Stimulated activated CD4-positive, alpha-beta T cell treated with anti-CD3 and anti-CD28 coated beads, Interleukin-1b, Interleukin-23, amount 100 ng/mL, for 48 hours (primary cell): ENCODE measurements at regions not wholly inside any gene's neighbourhood (a gene's known extent, or its start where the extent isn't known, plus 50 kb on each side); places are given as distances from the start of the nearest gene placed in this dataset.

Experiments
- DNase-seq: peaks from one replicate; pipeline ENCODE4 v3.0.0-alpha.2; 2020

DNA sequence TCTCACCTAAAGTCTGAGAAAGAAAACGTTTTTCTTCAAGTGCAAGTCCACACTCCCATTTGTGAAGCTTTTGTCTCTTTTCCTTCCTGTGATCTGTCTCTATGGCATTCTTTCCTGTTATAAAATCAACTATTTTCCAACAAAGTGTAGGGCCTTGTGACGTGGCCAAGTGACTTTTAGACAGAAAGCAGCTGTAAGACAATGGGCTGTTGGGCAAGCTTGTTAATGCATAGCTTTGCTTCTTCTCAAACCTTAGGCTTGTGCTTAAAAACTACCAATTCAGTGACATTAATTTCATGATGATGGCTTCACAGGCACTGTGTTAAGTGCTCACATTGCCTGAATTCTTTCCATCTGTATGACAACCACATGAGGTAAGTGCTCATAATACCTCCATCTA lies 83.5 kb downstream of the VCY1B start:
- no peak for DNase-seq

DNA sequence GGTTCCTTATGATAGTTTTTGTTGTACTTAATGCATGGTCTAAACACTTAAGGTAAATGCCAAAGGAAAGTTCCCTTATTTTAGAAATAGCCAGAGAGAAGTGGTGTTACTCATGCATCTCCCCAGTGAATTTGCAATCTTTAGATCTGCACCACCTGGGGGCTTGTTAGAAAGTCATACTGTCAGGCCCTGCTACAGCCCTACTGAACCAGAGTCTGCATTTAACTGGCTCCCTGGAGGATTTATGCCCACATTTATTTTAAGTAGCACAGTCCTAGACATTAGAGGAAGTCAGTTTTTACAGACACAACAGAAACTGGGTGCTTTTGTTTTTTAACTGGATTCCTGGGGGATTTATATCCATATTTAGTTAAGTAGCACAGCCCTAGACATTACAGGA lies 89.6 kb downstream of the VCY1B start:
- DNase-seq = no peak

DNA sequence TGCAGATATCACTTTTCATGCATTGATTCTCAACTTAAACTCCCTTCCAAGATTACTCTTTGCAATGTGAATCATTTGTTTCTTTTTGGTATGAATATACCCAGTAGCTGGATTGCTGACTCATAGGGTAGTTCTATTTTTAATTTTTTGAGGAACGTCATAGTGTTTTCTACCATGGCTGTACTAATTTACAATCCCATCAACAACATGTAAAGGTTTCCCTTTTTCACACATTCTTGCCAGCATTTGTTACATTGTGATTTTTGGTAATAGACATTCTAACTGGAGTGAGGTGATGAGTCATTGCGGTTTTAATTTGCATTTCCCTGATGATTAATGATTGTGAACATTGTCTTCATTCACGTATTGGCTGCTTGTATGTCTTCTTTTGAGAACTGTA lies 126.7 kb downstream of the VCY1B start:
- DNase-seq = no peak

DNA sequence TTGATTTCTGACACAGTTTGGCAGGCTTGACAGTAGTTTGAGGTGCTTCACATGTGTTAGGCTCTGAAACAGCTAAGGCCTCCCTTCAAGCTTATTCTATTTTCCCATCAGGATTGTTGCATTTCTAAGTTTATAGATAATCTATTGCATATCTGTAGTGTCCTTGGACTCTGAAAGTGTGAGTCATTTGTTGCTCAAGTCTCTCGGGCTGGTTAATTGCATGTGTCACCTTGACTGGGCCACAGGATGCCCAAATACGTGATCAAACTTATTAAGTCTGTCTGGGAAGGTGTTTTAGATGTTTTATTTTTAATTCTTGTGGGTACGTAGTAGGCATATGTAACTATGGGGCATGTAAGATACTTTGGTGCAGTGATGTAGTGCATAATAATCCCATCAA lies 166.0 kb downstream of the VCY1B start:
- no peak for DNase-seq

DNA sequence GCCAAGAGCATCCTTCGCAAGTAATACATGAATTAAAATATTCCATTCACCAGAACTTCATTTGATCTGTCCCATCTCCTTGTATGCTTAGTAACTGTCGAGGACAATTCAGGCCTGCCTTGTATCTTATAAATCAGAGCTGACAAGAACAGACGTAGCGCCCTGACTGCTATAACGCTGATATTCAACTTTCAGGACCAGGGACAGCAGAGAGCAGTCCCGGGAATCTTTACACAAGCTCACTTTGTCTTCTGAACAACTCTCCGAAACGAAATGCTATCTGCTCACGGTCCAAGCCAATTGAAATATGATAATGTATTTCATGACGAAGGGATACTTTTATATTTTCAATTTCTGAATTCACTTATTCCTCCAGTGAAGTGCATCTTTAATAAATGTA lies 175.7 kb downstream of the VCY1B start:
- DNase-seq = no peak

DNA sequence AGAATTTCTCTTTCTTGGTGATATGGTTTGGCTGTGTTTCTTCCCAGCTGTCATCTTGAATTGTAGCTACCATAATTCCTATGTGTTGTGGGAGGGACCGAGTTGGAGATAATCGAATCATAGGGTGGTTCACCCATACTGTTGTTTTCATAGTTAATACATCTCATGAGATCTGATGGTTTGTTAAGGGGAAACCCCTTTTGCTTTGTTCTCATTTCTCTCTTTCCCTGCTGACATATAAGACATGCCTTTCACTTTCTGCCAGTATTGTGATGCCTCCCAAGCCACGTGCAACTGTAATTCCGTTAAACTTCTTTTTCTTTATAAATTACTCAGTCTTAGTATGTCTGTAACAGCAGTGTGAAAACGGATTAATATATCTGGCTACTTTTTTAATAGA lies 179.0 kb downstream of the VCY1B start:
- DNase-seq = no peak

DNA sequence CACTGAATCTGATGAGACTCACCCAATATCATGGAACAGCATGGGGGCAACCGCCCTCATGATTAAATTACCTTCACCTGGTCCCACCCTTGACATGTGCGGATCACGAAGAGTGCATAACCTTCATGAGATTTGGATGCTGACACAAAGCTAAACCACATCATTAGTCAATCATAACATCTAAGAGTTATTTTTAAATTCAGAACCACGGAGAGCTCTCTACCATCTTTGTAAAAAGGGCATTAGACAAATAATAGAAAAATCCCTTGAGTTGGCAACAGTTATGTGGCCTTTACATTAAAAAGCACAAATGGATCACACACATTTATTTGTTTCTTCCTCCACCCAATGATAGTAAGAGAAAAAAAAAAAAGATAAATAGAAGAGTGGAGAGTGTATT lies 182.2 kb downstream of the VCY1B start:
- DNase-seq = no peak

DNA sequence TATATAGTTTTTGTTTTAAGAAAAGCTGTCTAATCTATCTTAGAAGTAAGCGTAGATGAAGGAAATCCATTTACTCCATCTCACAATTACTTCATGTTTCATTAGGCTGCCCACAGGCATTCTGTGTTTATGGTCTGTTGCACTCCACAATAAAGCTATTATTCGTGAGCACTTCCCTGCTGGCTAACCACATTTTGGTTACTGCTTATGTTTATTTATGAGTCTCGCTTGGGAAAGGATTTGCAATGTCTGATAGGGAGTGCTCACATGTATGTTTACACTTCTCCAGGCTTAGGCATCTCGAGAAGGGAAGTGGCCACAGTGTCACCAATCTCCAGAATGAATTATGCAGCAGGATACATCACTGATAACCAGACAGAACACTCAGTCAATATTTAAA lies 190.9 kb downstream of the VCY1B start:
- DNase-seq = no peak

DNA sequence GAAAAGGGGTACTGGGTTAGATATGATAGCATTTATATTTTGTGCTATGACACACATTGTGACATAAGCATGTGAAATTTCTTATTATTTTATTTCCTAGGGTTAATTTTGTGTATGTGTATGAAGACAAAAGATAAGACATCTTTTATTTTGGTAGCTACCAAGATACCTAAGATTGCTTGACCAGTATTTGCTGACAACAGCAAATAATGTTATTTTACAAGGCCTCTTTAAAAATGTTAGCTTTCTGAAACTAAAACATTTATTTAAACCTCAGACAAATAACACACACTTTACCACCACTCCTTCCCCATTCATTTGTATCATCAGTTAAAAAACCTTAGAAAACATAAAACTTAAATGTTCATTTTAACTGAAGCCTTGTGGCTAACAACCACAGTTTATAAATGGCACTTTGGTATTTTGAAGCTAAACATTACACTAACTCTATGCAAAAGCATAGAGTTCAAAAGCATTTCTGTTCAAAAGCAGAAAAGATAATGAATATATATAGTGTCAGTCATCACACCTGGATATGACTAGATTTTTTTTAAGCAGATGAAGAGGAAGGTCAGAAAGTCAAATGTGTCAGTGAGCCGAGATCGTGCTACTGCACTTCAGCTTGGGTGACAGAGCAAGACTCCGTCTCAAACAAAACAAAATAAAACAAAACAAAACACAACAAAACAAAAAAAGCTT lies 193.0 kb downstream of the VCY1B start:
- no peak for DNase-seq

DNA sequence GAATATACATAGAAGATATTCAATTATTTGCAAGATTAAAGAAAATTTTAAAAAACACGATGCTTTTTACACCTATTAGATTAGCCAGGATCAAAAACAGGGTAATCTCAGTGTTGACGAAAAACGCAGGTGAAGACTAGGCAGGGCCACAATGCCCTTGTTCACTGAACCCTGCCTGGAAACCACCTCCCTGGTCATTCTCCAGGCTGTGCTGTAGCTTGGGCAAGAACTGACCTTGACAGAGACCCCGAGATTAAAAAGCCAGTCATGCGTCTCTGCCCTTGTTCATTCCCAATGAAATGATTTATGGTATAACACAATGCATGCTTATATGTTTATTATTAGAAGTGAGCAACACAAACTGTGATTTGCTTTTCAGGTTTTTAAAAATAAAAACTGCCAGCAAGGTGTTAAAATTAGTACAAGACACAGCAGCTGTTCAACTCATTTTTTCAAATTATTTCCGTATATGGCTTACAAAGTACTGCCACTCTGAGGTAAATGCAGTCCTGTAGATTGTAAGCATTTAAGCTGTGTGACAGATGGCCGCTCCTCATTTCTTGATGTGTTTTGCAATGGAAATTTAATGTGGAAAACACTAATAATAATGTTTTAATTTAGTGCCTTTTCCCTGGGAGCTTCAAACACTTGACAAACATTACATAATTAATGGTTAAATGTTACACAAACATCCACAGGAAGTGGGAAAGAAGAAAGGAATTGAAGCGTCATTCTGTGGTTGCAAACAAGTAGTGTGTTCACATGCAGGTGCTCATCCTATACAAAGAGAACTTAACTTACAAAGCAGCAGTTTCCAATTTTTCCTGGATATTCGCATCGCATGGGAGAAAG lies 200.2 kb downstream of the VCY1B start:
- no peak for DNase-seq

DNA sequence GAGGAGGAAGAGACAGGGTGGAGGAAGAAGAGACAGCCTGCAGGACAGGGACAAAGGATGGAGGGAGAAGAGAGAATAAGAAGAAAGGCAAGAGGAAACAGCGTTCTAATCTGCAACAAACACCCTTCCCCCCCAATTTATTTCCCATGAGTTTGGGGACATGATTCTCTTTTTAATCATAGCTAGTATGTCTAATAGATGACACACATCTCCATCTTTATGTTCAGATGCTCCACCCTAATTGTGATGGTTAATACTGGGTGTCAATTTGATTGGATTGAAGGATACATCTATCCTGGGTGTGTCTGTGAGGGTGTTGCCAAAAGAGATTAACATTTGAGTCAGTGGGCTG lies 200.8 kb downstream of the VCY1B start:
- DNase-seq = no peak

DNA sequence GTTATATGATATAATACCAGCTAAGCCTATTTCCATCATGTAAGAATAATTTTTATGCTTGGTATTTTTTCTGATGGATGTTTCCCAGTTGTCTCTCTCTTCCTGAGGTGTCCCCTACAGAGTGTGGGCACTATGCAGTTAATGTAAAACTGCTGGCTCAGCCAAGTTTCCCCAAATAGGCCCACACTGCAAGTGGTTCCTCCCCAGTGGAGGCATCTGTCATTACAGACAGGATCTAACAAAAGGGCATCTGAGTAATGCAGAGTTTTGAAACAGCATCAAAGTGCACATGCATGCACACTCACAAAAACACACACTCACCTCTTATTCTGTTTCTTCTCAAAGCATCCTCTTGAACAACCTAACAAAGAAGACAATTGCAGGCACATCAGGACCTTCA lies 221.0 kb downstream of the VCY1B start:
- DNase-seq = no peak

DNA sequence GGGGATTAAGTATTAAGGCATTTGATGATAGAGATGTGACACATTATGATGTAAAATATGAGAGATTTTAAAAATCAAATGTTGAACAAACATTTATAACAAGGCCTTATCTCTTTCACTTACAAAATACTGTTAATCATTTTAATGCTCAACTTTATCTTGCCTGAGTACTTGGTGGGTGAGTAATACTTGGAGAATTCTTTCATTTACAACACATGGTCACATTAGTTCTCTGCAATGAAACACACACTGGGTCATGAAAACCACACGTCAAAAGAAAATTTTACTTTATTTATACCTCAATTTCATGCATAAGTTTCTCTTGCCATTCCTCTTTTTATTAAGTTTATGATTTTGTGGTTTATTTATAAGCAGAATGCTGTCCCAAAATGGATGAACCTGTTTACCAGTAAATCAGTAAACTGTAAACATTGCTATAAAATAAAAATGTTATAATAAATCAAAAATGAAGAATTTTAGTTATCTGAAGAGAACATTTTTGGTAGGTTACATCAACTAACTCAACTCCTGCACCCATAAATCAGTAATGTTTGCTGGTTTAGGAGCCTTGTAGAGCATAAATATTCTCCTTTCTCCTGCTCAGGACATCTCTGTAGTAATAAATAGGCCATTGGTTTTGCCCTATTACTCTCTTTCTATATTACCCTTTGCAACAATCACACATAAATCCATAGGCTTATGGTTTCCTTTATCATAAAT lies 233.5 kb upstream of the NLGN4Y start:
- no peak for DNase-seq

DNA sequence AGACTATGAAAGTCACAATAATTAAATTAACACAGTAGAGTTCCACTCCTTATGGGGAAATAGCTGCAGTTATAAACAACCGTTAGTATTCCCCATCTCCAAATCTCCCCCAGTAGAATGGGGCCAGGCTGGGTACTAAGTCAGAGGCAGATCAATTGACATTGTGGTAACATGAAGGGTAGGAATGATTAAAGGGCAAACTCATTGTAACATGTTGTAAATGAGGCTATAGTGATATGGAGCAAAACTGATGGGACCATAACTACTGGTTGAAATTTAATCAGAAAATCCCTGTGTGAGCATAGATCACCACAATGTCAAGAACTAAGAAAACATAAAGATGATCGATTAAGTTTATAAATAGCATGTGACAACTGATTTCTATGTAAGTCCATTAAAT lies 231.9 kb upstream of the NLGN4Y start:
- no peak for DNase-seq

DNA sequence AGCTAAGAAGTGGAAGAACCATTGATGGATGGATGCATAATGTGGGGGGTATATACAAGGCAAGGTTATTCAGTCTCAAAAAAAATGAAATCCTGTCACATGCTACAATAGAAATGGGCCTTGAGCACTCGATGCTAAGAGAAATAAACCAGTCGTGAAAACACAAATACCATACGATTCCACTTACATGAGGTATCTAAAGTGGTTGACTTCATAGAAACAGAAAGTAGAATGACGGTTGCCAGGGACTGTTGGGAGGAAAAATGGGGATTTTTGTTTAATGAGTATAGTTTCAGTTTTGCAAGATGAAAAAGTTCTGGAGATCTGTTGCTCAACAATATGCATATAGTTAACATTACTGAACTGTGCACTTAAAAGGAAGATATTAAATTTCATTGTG lies 223.6 kb upstream of the NLGN4Y start:
- no peak for DNase-seq

DNA sequence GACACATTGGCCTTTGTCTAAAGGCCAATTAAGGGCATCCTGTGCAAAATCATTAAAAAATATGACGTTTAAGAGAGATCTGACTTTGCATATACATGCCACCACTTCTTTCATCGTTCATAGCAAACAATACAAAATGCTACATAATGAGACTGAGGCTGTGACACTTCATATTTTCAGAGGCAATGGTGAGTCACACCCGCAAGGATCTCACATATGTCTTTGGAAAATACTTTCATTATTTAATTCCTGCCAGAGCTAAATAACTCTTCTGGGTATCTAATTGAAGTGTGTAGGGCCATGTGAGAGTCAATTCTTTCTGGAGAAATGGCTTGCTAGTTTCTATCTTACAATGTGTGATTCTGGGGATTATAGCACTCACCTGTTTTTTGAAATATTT lies 222.8 kb upstream of the NLGN4Y start:
- no peak for DNase-seq

DNA sequence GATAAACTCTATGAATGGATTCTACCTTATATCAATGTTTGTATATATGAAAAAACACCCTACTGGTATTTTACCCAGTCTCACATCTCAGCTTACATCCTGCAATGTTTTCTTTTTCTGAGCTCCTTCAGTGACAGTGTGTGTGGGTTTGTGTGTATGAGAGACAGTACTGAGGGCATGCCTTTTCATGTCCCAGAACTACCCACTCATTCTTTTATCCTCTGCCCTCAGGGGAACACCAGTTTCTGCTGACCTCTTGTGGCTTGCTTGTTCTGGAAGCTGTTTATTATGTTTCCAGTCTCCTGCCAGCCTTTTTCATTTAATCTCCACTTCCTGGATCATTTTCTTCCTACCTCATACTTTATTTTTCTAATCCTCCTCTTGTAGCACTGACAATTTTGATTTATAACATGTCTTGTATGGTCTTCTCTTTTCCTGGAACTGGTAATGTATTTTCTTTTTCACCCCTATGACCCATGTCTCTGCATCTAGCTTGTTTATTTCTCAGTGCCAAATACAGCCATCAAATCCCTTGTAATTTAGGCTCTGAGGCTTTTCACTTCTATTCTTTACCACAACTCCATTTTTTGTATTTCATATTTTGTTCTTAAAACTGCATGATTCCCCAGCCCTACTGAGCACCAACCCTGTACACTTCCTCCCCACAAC lies 195.5 kb upstream of the NLGN4Y start:
- DNase-seq = no peak

DNA sequence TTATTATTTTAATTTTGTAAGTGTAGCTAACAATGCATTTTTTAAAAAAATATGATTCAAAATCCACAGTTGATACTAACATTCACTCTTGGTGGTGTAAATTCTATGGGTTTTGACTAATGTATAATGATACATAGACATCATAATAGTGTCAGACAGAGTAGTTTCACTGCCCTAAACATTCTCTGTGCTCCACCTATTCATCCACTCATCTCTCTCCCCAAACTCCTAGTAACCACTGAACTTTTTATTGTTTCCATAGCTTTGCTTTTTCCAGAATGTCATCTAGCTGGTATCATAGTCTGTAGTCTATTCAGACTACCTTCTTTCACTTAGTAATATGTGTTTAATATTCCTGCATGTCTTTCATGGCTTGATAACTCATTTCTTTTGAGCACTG lies 194.0 kb upstream of the NLGN4Y start:
- DNase-seq = no peak

DNA sequence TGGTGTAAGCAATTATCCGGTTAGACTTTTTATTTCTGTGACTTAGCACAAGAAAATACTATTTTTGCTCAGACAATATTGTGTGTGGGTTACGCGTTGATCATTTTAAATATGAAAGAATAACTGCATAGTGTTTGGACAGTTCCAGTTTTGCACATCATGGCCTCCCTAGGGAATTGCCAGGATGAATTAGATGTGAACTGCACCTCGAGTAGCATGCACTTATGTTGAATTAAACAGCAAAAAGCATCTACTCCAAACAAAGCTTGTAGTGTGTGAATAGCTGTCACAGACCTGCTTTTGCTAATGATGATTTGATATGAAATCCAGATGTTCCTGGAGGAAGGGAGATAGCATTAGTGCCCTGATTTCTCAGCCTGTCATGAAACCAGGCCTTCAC lies 184.8 kb upstream of the NLGN4Y start:
- DNase-seq = no peak

DNA sequence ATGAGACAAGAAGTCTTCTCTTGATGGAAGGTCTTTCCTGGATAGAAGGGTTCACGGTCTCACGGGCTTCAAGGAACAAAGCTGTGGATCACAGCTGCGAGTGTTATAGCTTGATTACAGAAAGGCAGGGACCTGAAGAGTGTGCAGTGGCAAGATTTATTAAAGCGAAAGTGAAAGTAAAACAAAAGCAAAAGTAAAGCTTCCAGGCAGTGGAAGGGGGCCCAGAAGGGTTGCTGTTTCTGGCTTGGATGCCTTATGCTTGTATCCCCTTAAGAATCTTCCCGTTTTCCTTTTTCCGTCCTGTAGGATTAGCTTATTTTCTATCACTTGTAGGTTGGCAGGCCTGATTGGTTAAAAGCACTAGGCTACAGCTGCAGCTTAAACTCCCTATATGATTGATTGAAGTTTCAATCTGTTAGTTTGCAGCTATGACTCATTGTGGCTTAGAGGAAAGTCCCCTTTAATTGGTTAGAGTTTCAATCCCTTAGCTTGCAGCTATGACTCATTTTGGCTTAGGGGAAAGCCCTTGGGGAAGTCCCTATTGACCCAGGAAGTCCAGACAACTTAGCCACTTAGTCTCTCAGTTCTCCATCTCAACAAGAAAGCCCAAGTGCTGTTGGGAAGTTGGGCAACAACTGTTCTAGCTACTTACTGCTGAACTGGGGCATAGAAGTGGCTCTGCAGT lies 183.7 kb upstream of the NLGN4Y start:
- peak; percentile 44 for DNase-seq

DNA sequence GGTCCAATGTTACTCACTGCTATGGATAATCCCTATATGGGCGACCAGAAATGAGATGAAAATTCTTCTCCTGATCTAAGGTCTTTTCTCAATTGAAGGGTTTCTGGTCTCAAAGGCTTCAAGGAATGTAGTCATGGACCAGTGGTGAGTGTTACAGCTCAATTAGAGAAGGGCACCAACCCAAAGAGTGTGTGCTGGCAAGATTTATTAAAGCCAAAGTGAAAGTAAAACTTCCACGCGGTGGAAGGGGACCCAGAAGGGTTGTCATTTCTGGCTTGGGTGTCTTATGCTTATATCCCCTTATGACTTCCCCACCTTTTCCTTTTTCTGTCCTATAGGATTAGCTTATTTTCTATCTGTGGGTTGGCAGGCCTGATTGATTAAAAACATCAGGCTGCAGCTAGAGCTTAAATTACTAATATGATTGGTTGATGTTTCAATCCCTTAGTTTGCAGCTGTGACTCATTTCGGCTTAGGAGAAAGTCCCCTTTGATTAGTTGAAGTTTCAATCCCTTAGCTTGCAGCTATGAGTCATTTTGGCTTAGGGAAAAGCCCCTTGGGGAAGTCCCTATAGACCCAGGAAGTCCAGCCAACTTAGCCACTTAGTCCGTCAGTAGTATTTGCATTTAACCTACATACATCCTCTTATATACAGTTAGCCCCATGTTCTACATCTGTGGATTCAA lies 179.5 kb upstream of the NLGN4Y start:
- DNase-seq = peak; percentile 17

DNA sequence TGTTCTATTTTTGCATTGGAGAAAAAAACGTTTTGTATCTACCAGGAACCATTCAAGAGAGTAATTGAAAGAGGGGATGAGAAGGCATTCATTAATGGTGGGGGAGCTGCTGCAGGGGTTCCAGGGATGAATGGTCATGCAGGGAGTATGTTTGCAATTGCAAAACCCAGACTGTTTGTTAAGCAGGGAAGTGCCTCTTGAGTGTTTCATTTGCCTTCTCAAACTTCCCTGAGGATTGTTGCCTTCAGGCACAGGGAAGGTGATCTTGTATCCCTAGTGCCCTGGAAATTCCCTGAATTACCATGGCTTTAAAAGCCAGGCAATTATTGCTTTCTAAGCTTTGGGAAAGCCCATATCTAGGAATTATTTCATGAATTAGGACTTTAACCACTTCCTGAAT lies 172.7 kb upstream of the NLGN4Y start:
- no peak for DNase-seq
